H1 (cell line): ENCODE measurements at regions not wholly inside any gene's neighbourhood (a gene's known extent, or its start where the extent isn't known, plus 50 kb on each side); places are given as distances from the start of the nearest gene placed in this dataset.

ENCODE experiments used
- CTCF ChIA-PET: fragments of 300-600 bp; sonication (Branson Sonifier 250); formaldehyde crosslinking; loops from one replicate; lab custom pipeline; 2021; ENCODE audit not compliant: partially characterized antibody; lab: Charles Lee
- POLR2A ChIA-PET: fragments of 300-600 bp; sonication (Branson Sonifier 250); formaldehyde crosslinking; loops from one replicate; lab custom pipeline; 2021; ENCODE audit warnings: inconsistent platforms; ENCODE audit not compliant: partially characterized antibody; lab: Charles Lee
- DNase-seq, 2 experiments: peaks; one replicate each; pipeline versions ENCODE4 v3.0.0 to v3.0.0-alpha.2; 2010 to 2022; ENCODE audit warnings: low spot score in 2 of 2, low read depth in 1 of 2, mixed read lengths in 1 of 2
- FAIRE-seq: peaks from 2 replicates; lab custom pipeline; 2011; peaks lifted over from hg19 to GRCh38; lab: Jason Lieb, UNC
- H2AFZ ChIP-seq: 2 replicates; pipeline ENCODE4 v1.8.1; 2012; ENCODE audit warnings: low read length, inconsistent platforms
- H2AK5ac ChIP-seq: 2 replicates; pipeline ENCODE4 v1.6.1; 2013; ENCODE audit warnings: low read depth, low read length
- H2BK120ac ChIP-seq: replicated peaks from 2 replicates; pipeline ENCODE3; 2013; ENCODE audit warnings: low read depth, low read length, inconsistent platforms
- H2BK12ac ChIP-seq: 2 replicates; pipeline ENCODE4 v1.6.1; 2013; ENCODE audit warnings: low read depth, low read length
- H2BK15ac ChIP-seq: 2 replicates; pipeline ENCODE4 v1.6.1; 2013; ENCODE audit warnings: low read length
- H2BK20ac ChIP-seq: 2 replicates; pipeline ENCODE4 v1.6.1; 2013; ENCODE audit warnings: low read length
- H2BK5ac ChIP-seq: 2 replicates; pipeline ENCODE4 v1.6.1; 2013; ENCODE audit warnings: low read depth, low read length
- H3K14ac ChIP-seq: 2 replicates; pipeline ENCODE4 v1.6.1; 2013; ENCODE audit warnings: inconsistent platforms; ENCODE audit not compliant: insufficient read length
- H3K18ac ChIP-seq: 2 replicates; pipeline ENCODE4 v1.6.1; 2013; ENCODE audit warnings: low read length; ENCODE audit errors: extremely low read depth
- H3K23ac ChIP-seq: 2 replicates; pipeline ENCODE4 v1.6.1; 2013; ENCODE audit warnings: inconsistent platforms; ENCODE audit not compliant: insufficient read length
- H3K23me2 ChIP-seq: 2 replicates; pipeline ENCODE4 v1.6.1; 2013; ENCODE audit warnings: low read depth, low read length
- H3K27ac ChIP-seq: 2 replicates; pipeline ENCODE4 v1.6.1; 2011; ENCODE audit warnings: low read depth, low read length, inconsistent platforms
- H3K27me3 ChIP-seq, 4 experiments: replicated peaks in 1 of 4; 1 replicate in 1 of 4; 2 replicates in 3 of 4; pipeline versions ENCODE4 v1.6.1 to v1.8.1; 2011 to 2013; ENCODE audit warnings: low read length in 3 of 4, mild to moderate bottlenecking in 3 of 4, inconsistent platforms in 2 of 4, mixed read lengths in 2 of 4, moderate library complexity in 1 of 4; ENCODE audit not compliant: control insufficient read depth in 3 of 4, insufficient read depth in 3 of 4; ENCODE audit errors: extremely low read depth in 1 of 4
- H3K36me3 ChIP-seq, 4 experiments: 2 replicates each; pipeline versions ENCODE4 v1.6.1 to v1.8.1; 2011 to 2013; ENCODE audit warnings: mild to moderate bottlenecking in 4 of 4, low read length in 3 of 4, moderate library complexity in 2 of 4, control low read depth in 1 of 4, inconsistent platforms in 1 of 4; ENCODE audit not compliant: insufficient read depth in 4 of 4, control insufficient read depth in 2 of 4
- H3K4ac ChIP-seq: replicated peaks from 2 replicates; pipeline ENCODE3; 2013; ENCODE audit warnings: low read length, low read depth, mixed read lengths, inconsistent platforms; ENCODE audit not compliant: insufficient read length
- H3K4me1 ChIP-seq, 4 experiments: replicated peaks in 1 of 4; 1 replicate in 1 of 4; 2 replicates in 3 of 4; pipeline versions ENCODE4 v1.6.1 to v1.8.1; 2011 to 2013; ENCODE audit warnings: low read length in 3 of 4, inconsistent platforms in 2 of 4, mixed read lengths in 1 of 4; ENCODE audit not compliant: insufficient read depth in 4 of 4, control insufficient read depth in 3 of 4
- H3K4me2 ChIP-seq, 2 experiments: 2 replicates each; pipeline versions ENCODE4 v1.6.1 to v1.8.1; 2011 to 2013; ENCODE audit warnings: low read depth in 2 of 2, low read length in 2 of 2, control low read depth in 1 of 2, inconsistent platforms in 1 of 2, mild to moderate bottlenecking in 1 of 2; ENCODE audit not compliant: insufficient read depth in 1 of 2
- H3K4me3 ChIP-seq, 4 experiments: fragments of 200-600, 300-600 bp in 1 of 4; sonication (generic), shearing (Covaris generic), sonication (Bioruptor Twin) in 1 of 4; 2 replicates each; pipeline versions ENCODE4 v1.5.1 to v1.8.1; 2011 to 2016; ENCODE audit warnings: low read length in 4 of 4, low read depth in 3 of 4, control low read depth in 2 of 4, inconsistent platforms in 2 of 4, mild to moderate bottlenecking in 2 of 4, mixed read lengths in 1 of 4, moderate library complexity in 1 of 4; ENCODE audit not compliant: insufficient read depth in 2 of 4; ENCODE audit errors: extremely low read depth in 1 of 4
- H3K56ac ChIP-seq: replicated peaks from 2 replicates; pipeline ENCODE3; 2013; ENCODE audit warnings: low read depth, mild to moderate bottlenecking, mixed read lengths, low read length, inconsistent platforms; ENCODE audit not compliant: insufficient read length
- H3K79me1 ChIP-seq: 2 replicates; pipeline ENCODE4 v1.6.1; 2013; ENCODE audit warnings: low read depth, low read length, control low read depth
- H3K79me2 ChIP-seq, 2 experiments: 2 replicates each; pipeline versions ENCODE4 v1.6.1 to v1.8.1; 2012 to 2013; ENCODE audit warnings: low read length in 2 of 2, mild to moderate bottlenecking in 2 of 2, inconsistent platforms in 1 of 2; ENCODE audit not compliant: insufficient read depth in 2 of 2, control insufficient read depth in 1 of 2
- H3K9ac ChIP-seq, 4 experiments: replicated peaks in 1 of 4; 1 replicate in 1 of 4; 2 replicates in 3 of 4; pipeline versions ENCODE4 v1.6.1 to v1.8.1; 2011 to 2013; ENCODE audit warnings: low read depth in 3 of 4, low read length in 3 of 4, control low read depth in 2 of 4, mild to moderate bottlenecking in 2 of 4, moderate library complexity in 2 of 4, inconsistent platforms in 1 of 4; ENCODE audit errors: extremely low read depth in 1 of 4
- H3K9me3 ChIP-seq, 2 experiments: 2 replicates each; pipeline versions ENCODE4 v1.6.1 to v1.8.1; 2012 to 2013; ENCODE audit warnings: mild to moderate bottlenecking in 2 of 2, moderate library complexity in 2 of 2, control low read depth in 1 of 2, inconsistent platforms in 1 of 2, low read depth in 1 of 2, low read length in 1 of 2, mixed read lengths in 1 of 2; ENCODE audit not compliant: insufficient read depth in 2 of 2
- H4K20me1 ChIP-seq, 2 experiments: replicated peaks in 1 of 2; 2 replicates each; pipeline versions ENCODE3 to v1.8.1; 2011 to 2013; ENCODE audit warnings: inconsistent platforms in 2 of 2, low read length in 2 of 2, mild to moderate bottlenecking in 1 of 2; ENCODE audit not compliant: insufficient read depth in 2 of 2, control insufficient read depth in 1 of 2
- H4K5ac ChIP-seq: 2 replicates; pipeline ENCODE4 v1.6.1; 2013; ENCODE audit warnings: low read length, low read depth, mixed read lengths, inconsistent platforms; ENCODE audit not compliant: insufficient read length
- H4K8ac ChIP-seq: 2 replicates; pipeline ENCODE4 v1.8.0; 2013; ENCODE audit warnings: mild to moderate bottlenecking, moderate library complexity, low read length, inconsistent platforms; ENCODE audit not compliant: insufficient read depth; ENCODE audit errors: extremely low read depth
- H4K91ac ChIP-seq: replicated peaks from 2 replicates; pipeline ENCODE3; 2013; ENCODE audit warnings: low read length, mixed read lengths, inconsistent platforms; ENCODE audit not compliant: insufficient read length
- CEBPB ChIP-seq: IDR thresholded peaks from 2 replicates; pipeline ENCODE4 v1.6.1; 2012; ENCODE audit warnings: low read depth, low read length
- CREB1 ChIP-seq: IDR thresholded peaks from 2 replicates; pipeline ENCODE4 v1.6.1; 2012; ENCODE audit warnings: inconsistent platforms
- EP300 ChIP-seq, 2 experiments: IDR thresholded peaks; 1 replicate in 1 of 2; 2 replicates in 1 of 2; pipeline ENCODE4 v1.6.1; 2011 to 2012; ENCODE audit warnings: low read depth in 2 of 2, low read length in 2 of 2, mild to moderate bottlenecking in 2 of 2, borderline replicate concordance in 1 of 2, inconsistent platforms in 1 of 2, moderate library complexity in 1 of 2
- FOSL1 ChIP-seq: IDR thresholded peaks from 2 replicates; pipeline ENCODE4 v1.6.1; 2011; ENCODE audit warnings: mild to moderate bottlenecking, low read depth, low read length, moderate library complexity; ENCODE audit not compliant: insufficient read depth
- NANOG ChIP-seq: IDR thresholded peaks from 2 replicates; pipeline ENCODE4 v1.6.1; 2011; ENCODE audit warnings: low read length, low read depth, mild to moderate bottlenecking, inconsistent platforms; ENCODE audit not compliant: insufficient read depth, poor library complexity, severe bottlenecking
- POLR2A ChIP-seq, 2 experiments: IDR thresholded peaks; 1 replicate in 1 of 2; 2 replicates in 1 of 2; pipeline ENCODE4 v1.6.1; 2011; ENCODE audit warnings: low read depth in 2 of 2, low read length in 2 of 2, mild to moderate bottlenecking in 2 of 2; ENCODE audit errors: control extremely low read depth in 1 of 2
- RBBP5 ChIP-seq: IDR thresholded peaks from 2 replicates; pipeline ENCODE4 v1.7.1; 2012; ENCODE audit warnings: low read depth, mild to moderate bottlenecking, inconsistent platforms, low read length, moderate library complexity, borderline replicate concordance
- RNF2 ChIP-seq: fragments of 200-900, 300-1000 bp; sonication (generic); IDR thresholded peaks from 2 replicates; pipeline ENCODE4 v1.7.1; 2016; ENCODE audit warnings: borderline replicate concordance, low read depth, mild to moderate bottlenecking, antibody characterized with exemption, low read length; ENCODE audit not compliant: poor library complexity, severe bottlenecking; ENCODE audit errors: missing control alignments
- TAF1 ChIP-seq: IDR thresholded peaks from 2 replicates; pipeline ENCODE4 v1.6.1; 2011; ENCODE audit warnings: mild to moderate bottlenecking, low read depth, low read length
- WGBS, 2 experiments: shearing (Covaris generic) in 1 of 2; methylation state at CpG; one replicate each; pipeline versions ENCODE4 v1.1.6 to v1.1.7; 2013 to 2015; ENCODE audit warnings: low lambda C conversion rate in 2 of 2, mixed read lengths in 2 of 2, inconsistent platforms in 1 of 2, low coverage in 1 of 2, missing lambda C conversion rate in 1 of 2; ENCODE audit not compliant: insufficient replicate concordance in 2 of 2, insufficient coverage in 1 of 2, insufficient read length in 1 of 2; ENCODE audit errors: extremely low coverage in 1 of 2, missing lambda C conversion rate in 1 of 2; 5-methylcytosine and 5-hydroxymethylcytosine counted together
- TF ChIP-seq, protein P1 (sequence below): IDR thresholded peaks from 2 replicates; pipeline ENCODE4 v1.6.1; 2012; ENCODE audit warnings: low read length, inconsistent platforms

DNA sequence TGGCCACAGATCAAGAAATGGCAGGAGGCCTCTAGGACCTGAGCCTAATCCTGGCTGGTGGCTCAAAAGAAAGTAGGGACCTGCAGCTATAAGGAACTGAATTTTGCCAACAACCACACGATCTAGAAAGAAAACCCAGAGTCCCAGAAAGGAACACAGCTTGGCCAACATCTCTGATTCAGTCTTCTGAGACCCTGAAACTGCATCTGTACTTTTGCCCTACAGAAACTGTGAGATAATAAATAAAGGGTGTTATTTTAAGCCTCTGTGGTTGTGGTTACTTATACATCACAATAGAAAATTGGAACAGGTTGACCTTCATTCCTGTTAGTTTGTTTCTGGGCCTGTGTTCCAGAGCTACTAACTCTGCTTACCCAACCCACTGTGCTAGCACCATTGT is 356.8 kb upstream of the ST6GAL2 start:
- no peak overlapping the region for H3K4me3 ChIP-seq
- H2BK20ac ChIP-seq = no peak overlapping the region
- H4K8ac ChIP-seq = no peak overlapping the region
- no peak overlapping the region for H2AK5ac ChIP-seq
- H2BK5ac ChIP-seq = no peak overlapping the region
- no peak overlapping the region for H4K5ac ChIP-seq
- no peaks in the 10 kb centered on the region for H3K79me2 ChIP-seq
- POLR2A ChIA-PET = no interaction called here
- H3K14ac ChIP-seq = no peak overlapping the region
- no peaks in the 10 kb centered on the region for H3K9me3 ChIP-seq
- H3K27ac ChIP-seq = no peak overlapping the region
- no peak overlapping the region for H3K56ac ChIP-seq
- H3K79me1 ChIP-seq = no peaks in the 10 kb centered on the region
- no peak overlapping the region for H3K18ac ChIP-seq
- H3K4ac ChIP-seq = no peak overlapping the region
- CTCF ChIA-PET = no interaction called here
- H3K27me3 ChIP-seq = no peaks in the 10 kb centered on the region
- H3K23me2 ChIP-seq = no peaks in the 10 kb centered on the region
- no peak overlapping the region for H4K91ac ChIP-seq
- no peak overlapping the region for H3K9ac ChIP-seq
- FAIRE-seq (no peak), DNase-seq (no peak)
- H2AFZ ChIP-seq = no peak overlapping the region
- no peaks in the 10 kb centered on the region for H3K4me1 ChIP-seq
- no peaks in the 10 kb centered on the region for H3K36me3 ChIP-seq
- no peak overlapping the region for H2BK120ac ChIP-seq
- WGBS, 2 experiments = 87% methylated on average over 1 of the region's 1 CpG; no CpG with 5 or more reads in 1 of the 2 experiments
- H4K20me1 ChIP-seq = no peaks in the 10 kb centered on the region
- TF ChIP-seq NANOG (no peak), RNF2 (no peak), TAF1 (no peak), EP300 (IDR thresholded peaks at IDR 0.05; ENCODE audit: borderline replicate concordance in 1 of 2, low read depth in 2 of 2, low read length in 2 of 2) (no peak), RBBP5 (no peak), FOSL1 (no peak), POLR2A (IDR thresholded peaks at IDR 0.05; ENCODE audit: control extremely low read depth in 1 of 2, low read depth in 2 of 2, low read length in 2 of 2) (no peak), CREB1 (no peak), CEBPB (no peak)
- TF ChIP-seq, protein P1, sequence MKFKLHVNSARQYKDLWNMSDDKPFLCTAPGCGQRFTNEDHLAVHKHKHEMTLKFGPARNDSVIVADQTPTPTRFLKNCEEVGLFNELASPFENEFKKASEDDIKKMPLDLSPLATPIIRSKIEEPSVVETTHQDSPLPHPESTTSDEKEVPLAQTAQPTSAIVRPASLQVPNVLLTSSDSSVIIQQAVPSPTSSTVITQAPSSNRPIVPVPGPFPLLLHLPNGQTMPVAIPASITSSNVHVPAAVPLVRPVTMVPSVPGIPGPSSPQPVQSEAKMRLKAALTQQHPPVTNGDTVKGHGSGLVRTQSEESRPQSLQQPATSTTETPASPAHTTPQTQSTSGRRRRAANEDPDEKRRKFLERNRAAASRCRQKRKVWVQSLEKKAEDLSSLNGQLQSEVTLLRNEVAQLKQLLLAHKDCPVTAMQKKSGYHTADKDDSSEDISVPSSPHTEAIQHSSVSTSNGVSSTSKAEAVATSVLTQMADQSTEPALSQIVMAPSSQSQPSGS = no peak
- H2BK12ac ChIP-seq = no peak overlapping the region
- no peak overlapping the region for H3K23ac ChIP-seq
- no peak overlapping the region for H3K4me2 ChIP-seq
- H2BK15ac ChIP-seq = no peak overlapping the region
